Suprapubic skin (tissue), 4 donors: ENCODE measurements at regions not wholly inside any gene's neighbourhood (a gene's known extent, or its start where the extent isn't known, plus 50 kb on each side); places are given as distances from the start of the nearest gene placed in this dataset.

Experiments
- CTCF ChIP-seq, 2 donors: fragments of 200-600 bp in 1 of 2; fragments of 450-650 bp in 1 of 2; sonication (generic) in 1 of 2; IDR thresholded peaks; one replicate each; pipeline ENCODE4 v1.5.1; 2016 to 2019; ENCODE audit warnings: antibody characterized with exemption in 2 of 2, mild to moderate bottlenecking in 1 of 2, moderate library complexity in 1 of 2
- EP300 ChIP-seq: sonication (generic); formaldehyde crosslinking; IDR thresholded peaks from one replicate; pipeline ENCODE4 v1.6.1; 2017; ENCODE audit warnings: antibody characterized with exemption
- POLR2A ChIP-seq, 2 donors: fragments of 450-650 bp; IDR thresholded peaks; one replicate each; pipeline ENCODE4 v1.6.1; 2017; ENCODE audit warnings: antibody characterized with exemption in 2 of 2, mild to moderate bottlenecking in 2 of 2, moderate library complexity in 2 of 2
- POLR2AphosphoS5 ChIP-seq, 3 donors: sonication (generic); formaldehyde crosslinking; IDR thresholded peaks; one replicate each; pipeline ENCODE4 v1.6.1; 2017; ENCODE audit warnings: antibody characterized with exemption in 3 of 3

GRCh38 chr2:43121580-43122314 lies 104.7 kb downstream of the ZFP36L2 start:
- TF ChIP-seq CTCF (IDR thresholded peaks at IDR 0.05) (no peak), EP300 (no peak), POLR2A (IDR thresholded peaks at IDR 0.05) (no peak), POLR2AphosphoS5 (IDR thresholded peaks at IDR 0.05) (no peak)
